ENCODE measurements at regions not wholly inside any gene's neighbourhood (a gene's known extent, or its start where the extent isn't known, plus 50 kb on each side); places are given as distances from the start of the nearest gene placed in this dataset.
A peak's percentile ranks its signal among the peaks of the same experiment; 100 is the strongest.
"Not testable (repeated sequence)": the region's sequence is repeated elsewhere in the genome, so short reads cannot be mapped to it uniquely, and the experiment has no call there.

GRCh38 chrX:113473015-113473414 is 632.4 kb upstream of the AMOT start:
- ATAC-seq (replicated peaks in 6 of 8); H3K4me1 ChIP-seq (replicated peaks in 1 of 2); H3K4me3 ChIP-seq; H3K27ac ChIP-seq; in situ Hi-C loops (cut with MboI; ENCODE audit: low pct_unique_long_range_greater_than_20kb in 2 of 9, low sequenced_read_pairs in 9 of 9, unreplicated experiment in 9 of 9): not testable (repeated sequence)
- 0 to 100% (median 53%) methylated on average over 1 to 3 of the region's 5 CpGs; no CpG with 5 or more reads in 6 of the 10 experiments for WGBS, 10 experiments

GRCh38 chrX:113470166-113470565 is 629.5 kb upstream of the AMOT start:
- Histone ChIP-seq H3K4me1 (replicated peaks in 1 of 2) (peaks cover 0 to 7% of the 10 kb centered on the region in 2 donors), H3K27ac (no peak overlapping the region), H3K4me3 (no peak overlapping the region)
- no peak for ATAC-seq (replicated peaks in 6 of 8)
- 10 to 96% methylated on average over 2 to 4 of the region's 4 CpGs; no CpG with 5 or more reads in 8 of the 10 experiments for WGBS, 10 experiments
- in situ Hi-C loops (cut with MboI; ENCODE audit: low pct_unique_long_range_greater_than_20kb in 2 of 9, low sequenced_read_pairs in 9 of 9, unreplicated experiment in 9 of 9), result no loop called here

GRCh38 chrX:113457719-113458118 is 617.1 kb upstream of the AMOT start:
- H3K4me3 ChIP-seq, result no peak overlapping the region

GRCh38 chrX:113455582-113455981 is 615.0 kb upstream of the AMOT start:
- H3K4me1 ChIP-seq (replicated peaks in 1 of 2), result no peaks in the 10 kb centered on the region
- H3K27ac ChIP-seq, result no peak overlapping the region
- peak in 3 of 8 experiments; percentile 44 to 51 (median 45) for ATAC-seq (replicated peaks in 6 of 8)
- H3K4me3 ChIP-seq, result no peak overlapping the region
- in situ Hi-C loops (cut with MboI; ENCODE audit: low pct_unique_long_range_greater_than_20kb in 2 of 9, low sequenced_read_pairs in 9 of 9, unreplicated experiment in 9 of 9), result no loop called here

More at GRCh38 chrX:113457719-113458118, 617.1 kb upstream of the AMOT start:
- Histone ChIP-seq H3K4me1 (replicated peaks in 1 of 2) (no peaks in the 10 kb centered on the region), H3K27ac (no peak overlapping the region)
- ATAC-seq (replicated peaks in 6 of 8), result no peak
- in situ Hi-C loops (cut with MboI; ENCODE audit: low pct_unique_long_range_greater_than_20kb in 2 of 9, low sequenced_read_pairs in 9 of 9, unreplicated experiment in 9 of 9), result no loop called here
- WGBS, 10 experiments, result 40 to 79% (median 79%) methylated on average over 2 of the region's 2 CpGs; no CpG with 5 or more reads in 7 of the 10 experiments

GRCh38 chrX:113429011-113429410 is 588.4 kb upstream of the AMOT start:
- 100% methylated on average over 1 of the region's 1 CpG; no CpG with 5 or more reads in 9 of the 10 experiments for WGBS, 10 experiments
- no peaks in the 10 kb centered on the region for H3K4me1 ChIP-seq (replicated peaks in 1 of 2)
- in situ Hi-C loops (cut with MboI; ENCODE audit: low pct_unique_long_range_greater_than_20kb in 2 of 9, low sequenced_read_pairs in 9 of 9, unreplicated experiment in 9 of 9), result no loop called here
- H3K4me3 ChIP-seq, result no peak overlapping the region
- no peak overlapping the region for H3K27ac ChIP-seq
- ATAC-seq (replicated peaks in 6 of 8), result no peak

- in situ Hi-C loops (cut with MboI; ENCODE audit: low pct_unique_long_range_greater_than_20kb in 2 of 9, low sequenced_read_pairs in 9 of 9, unreplicated experiment in 9 of 9), result no loop called here
- no peak overlapping the region for H3K27ac ChIP-seq
Observed at GRCh38 chrX:113422323-113422722, 581.7 kb upstream of the AMOT start.

GRCh38 chrX:113421432-113421831 is 580.8 kb upstream of the AMOT start:
- no peak overlapping the region for H3K4me3 ChIP-seq
- no peak overlapping the region for H3K27ac ChIP-seq
- ATAC-seq (replicated peaks in 6 of 8), result no peak
- 67 to 100% methylated on average over 1 of the region's 1 CpG; no CpG with 5 or more reads in 8 of the 10 experiments for WGBS, 10 experiments
- in situ Hi-C loops (cut with MboI; ENCODE audit: low pct_unique_long_range_greater_than_20kb in 2 of 9, low sequenced_read_pairs in 9 of 9, unreplicated experiment in 9 of 9), result no loop called here
- H3K4me1 ChIP-seq (replicated peaks in 1 of 2), result no peaks in the 10 kb centered on the region

More at GRCh38 chrX:113422323-113422722, 581.7 kb upstream of the AMOT start:
- no peak for ATAC-seq (replicated peaks in 6 of 8)
- no peak overlapping the region for H3K4me3 ChIP-seq
- WGBS, 10 experiments, result 0 to 100% (median 84%) methylated on average over 1 to 3 of the region's 4 CpGs; no CpG with 5 or more reads in 6 of the 10 experiments
- no peaks in the 10 kb centered on the region for H3K4me1 ChIP-seq (replicated peaks in 1 of 2)

GRCh38 chrX:113412106-113412505 is 571.5 kb upstream of the AMOT start:
- 20 to 88% (median 80%) methylated on average over 1 of the region's 1 CpG; no CpG with 5 or more reads in 5 of the 10 experiments for WGBS, 10 experiments

GRCh38 chrX:113408843-113409242 is 568.2 kb upstream of the AMOT start:
- in situ Hi-C loops (cut with MboI; ENCODE audit: low pct_unique_long_range_greater_than_20kb in 2 of 9, low sequenced_read_pairs in 9 of 9, unreplicated experiment in 9 of 9), result no loop called here
- H3K27ac ChIP-seq, result no peak overlapping the region
- no peak for ATAC-seq (replicated peaks in 6 of 8)
- no peak overlapping the region for H3K4me3 ChIP-seq
- 70 to 100% (median 94%) methylated on average over 1 to 3 of the region's 3 CpGs; no CpG with 5 or more reads in 1 of the 10 experiments for WGBS, 10 experiments
- no peaks in the 10 kb centered on the region for H3K4me1 ChIP-seq (replicated peaks in 1 of 2)

More at GRCh38 chrX:113412106-113412505, 571.5 kb upstream of the AMOT start:
- no peak overlapping the region for H3K4me3 ChIP-seq
- ATAC-seq (replicated peaks in 6 of 8), result no peak
- no peak overlapping the region for H3K27ac ChIP-seq
- H3K4me1 ChIP-seq (replicated peaks in 1 of 2), result no peaks in the 10 kb centered on the region
- in situ Hi-C loops (cut with MboI; ENCODE audit: low pct_unique_long_range_greater_than_20kb in 2 of 9, low sequenced_read_pairs in 9 of 9, unreplicated experiment in 9 of 9), result no loop called here

- 60% methylated on average over 2 of the region's 2 CpGs; no CpG with 5 or more reads in 9 of the 10 experiments for WGBS, 10 experiments
- Histone ChIP-seq H3K4me3 (no peak overlapping the region), H3K27ac (no peak overlapping the region), H3K4me1 (replicated peaks in 1 of 2) (no peaks in the 10 kb centered on the region)
- no peak for ATAC-seq (replicated peaks in 6 of 8)
- in situ Hi-C loops (cut with MboI; ENCODE audit: low pct_unique_long_range_greater_than_20kb in 2 of 9, low sequenced_read_pairs in 9 of 9, unreplicated experiment in 9 of 9), result no loop called here
Observed at GRCh38 chrX:113400193-113400704, 559.6 kb upstream of the AMOT start.

GRCh38 chrX:113399506-113400192 is 559.0 kb upstream of the AMOT start:
- 26 to 100% (median 83%) methylated on average over 1 to 5 of the region's 5 CpGs for WGBS, 10 experiments
- Histone ChIP-seq H3K4me3 (no peak overlapping the region), H3K4me1 (replicated peaks in 1 of 2) (no peaks in the 10 kb centered on the region), H3K27ac (no peak overlapping the region)
- in situ Hi-C loops (cut with MboI; ENCODE audit: low pct_unique_long_range_greater_than_20kb in 2 of 9, low sequenced_read_pairs in 9 of 9, unreplicated experiment in 9 of 9), result no loop called here
- ATAC-seq (replicated peaks in 6 of 8), result no peak

GRCh38 chrX:113392355-113392754 is 551.7 kb upstream of the AMOT start:
- no peaks in the 10 kb centered on the region for H3K4me1 ChIP-seq (replicated peaks in 1 of 2)
- in situ Hi-C loops (cut with MboI; ENCODE audit: low pct_unique_long_range_greater_than_20kb in 2 of 9, low sequenced_read_pairs in 9 of 9, unreplicated experiment in 9 of 9), result no loop called here
- no peak for ATAC-seq (replicated peaks in 6 of 8)
- no peak overlapping the region for H3K27ac ChIP-seq
- no peak overlapping the region for H3K4me3 ChIP-seq
- WGBS, 10 experiments, result no CpG with 5 or more reads among the region's 6 CpGs

GRCh38 chrX:113391875-113392274 is 551.2 kb upstream of the AMOT start:
- in situ Hi-C loops (cut with MboI; ENCODE audit: low pct_unique_long_range_greater_than_20kb in 2 of 9, low sequenced_read_pairs in 9 of 9, unreplicated experiment in 9 of 9), result no loop called here
- 40 to 90% (median 75%) methylated on average over 2 of the region's 13 CpGs; no CpG with 5 or more reads in 7 of the 10 experiments for WGBS, 10 experiments
- H3K27ac ChIP-seq, result no peak overlapping the region
- no peak overlapping the region for H3K4me3 ChIP-seq
- no peak for ATAC-seq (replicated peaks in 6 of 8)
- no peaks in the 10 kb centered on the region for H3K4me1 ChIP-seq (replicated peaks in 1 of 2)

- Histone ChIP-seq H3K4me1 (replicated peaks in 1 of 2) (no peaks in the 10 kb centered on the region), H3K27ac (no peak overlapping the region), H3K4me3 (no peak overlapping the region)
- WGBS, 10 experiments, result 94 to 100% methylated on average over 1 to 2 of the region's 3 CpGs; no CpG with 5 or more reads in 8 of the 10 experiments
- no peak for ATAC-seq (replicated peaks in 6 of 8)
- in situ Hi-C loops (cut with MboI; ENCODE audit: low pct_unique_long_range_greater_than_20kb in 2 of 9, low sequenced_read_pairs in 9 of 9, unreplicated experiment in 9 of 9), result no loop called here
Observed at GRCh38 chrX:113390531-113390930, 549.9 kb upstream of the AMOT start.

All from motor neuron (in vitro differentiated cells).